ENCODE measurements at regions not wholly inside any gene's neighbourhood (a gene's known extent, or its start where the extent isn't known, plus 50 kb on each side); places are given as distances from the start of the nearest gene placed in this dataset.
A peak's percentile ranks its signal among the peaks of the same experiment; 100 is the strongest.
"Not testable (repeated sequence)": the region's sequence is repeated elsewhere in the genome, so short reads cannot be mapped to it uniquely, and the experiment has no call there.

- DNase-seq, result peak; percentile 5
Measured at GRCh38 chr20:4332121-4332860, 83.2 kb upstream of the ADRA1D start.

- DNase-seq, result no peak
Measured at GRCh38 chr20:4330011-4330410, 80.9 kb upstream of the ADRA1D start.

GRCh38 chr20:4329232-4329631 is 80.1 kb upstream of the ADRA1D start:
- peak; percentile 38 for DNase-seq

- DNase-seq, result no peak
Measured at GRCh38 chr20:4328541-4328940, 79.5 kb upstream of the ADRA1D start.

GRCh38 chr20:4327956-4328355 is 78.9 kb upstream of the ADRA1D start:
- peak; percentile 44 for DNase-seq

- peak; percentile 25 for DNase-seq
Measured at GRCh38 chr20:4326195-4327065, 77.3 kb upstream of the ADRA1D start.

GRCh38 chr20:4325548-4326187 is 76.6 kb upstream of the ADRA1D start:
- DNase-seq, result peak; percentile 28

GRCh38 chr20:4324611-4325243 is 75.6 kb upstream of the ADRA1D start:
- DNase-seq, result peak; percentile 14

GRCh38 chr20:4322499-4322898 is 73.4 kb upstream of the ADRA1D start:
- peak; percentile 20 for DNase-seq

- DNase-seq, result peak; percentile 16
Measured at GRCh38 chr20:4320291-4320690, 71.2 kb upstream of the ADRA1D start.

GRCh38 chr20:4318891-4319290 is 69.8 kb upstream of the ADRA1D start:
- DNase-seq, result no peak

- not testable (repeated sequence) for DNase-seq
Measured at GRCh38 chr20:4310616-4311015, 61.5 kb upstream of the ADRA1D start.

- no peak for DNase-seq
Measured at GRCh38 chr20:4306206-4306605, 57.1 kb upstream of the ADRA1D start.

GRCh38 chr20:4305091-4305490 is 56.0 kb upstream of the ADRA1D start:
- DNase-seq, result no peak

- DNase-seq, result no peak
Measured at GRCh38 chr20:4304601-4305000, 55.5 kb upstream of the ADRA1D start.

GRCh38 chr20:4303136-4303535 is 54.0 kb upstream of the ADRA1D start:
- DNase-seq, result peak; percentile 17

- peak; percentile 21 for DNase-seq
Measured at GRCh38 chr20:4300921-4301320, 51.8 kb upstream of the ADRA1D start.

- DNase-seq, result peak; percentile 28
Measured at GRCh38 chr20:4300401-4300800, 51.3 kb upstream of the ADRA1D start.

GRCh38 chr20:4299773-4300172 is 50.7 kb upstream of the ADRA1D start:
- no peak for DNase-seq

GRCh38 chr20:4299216-4299615 is 50.1 kb upstream of the ADRA1D start:
- peak; percentile 7 for DNase-seq

Measured in islet precursor cell (in vitro differentiated cells).